CD14-positive monocyte (primary cell): ENCODE measurements at regions not wholly inside any gene's neighbourhood (a gene's known extent, or its start where the extent isn't known, plus 50 kb on each side); places are given as distances from the start of the nearest gene placed in this dataset.

ENCODE experiments used
- DNase-seq, 3 donors: peaks; one replicate each; pipeline ENCODE4 v3.0.0-alpha.2; 2011 to 2022
- H2AFZ ChIP-seq: 2 replicates; pipeline ENCODE4 v1.6.0; 2012; ENCODE audit warnings: mild to moderate bottlenecking, low read depth, low read length, inconsistent platforms; ENCODE audit not compliant: insufficient read depth, poor library complexity, severe bottlenecking
- H3K27ac ChIP-seq, 2 donors: 1 replicate in 1 of 2; 2 replicates in 1 of 2; pipeline ENCODE4 v1.5.1; 2012 to 2013; ENCODE audit warnings: low read length in 2 of 2, control low read depth in 1 of 2, inconsistent platforms in 1 of 2, low read depth in 1 of 2, mild to moderate bottlenecking in 1 of 2
- H3K27me3 ChIP-seq, 2 donors: one replicate each; pipeline versions ENCODE4 v1.6.0 to v1.6.1; 2011 to 2013; ENCODE audit warnings: low read length in 2 of 2; ENCODE audit not compliant: control insufficient read depth in 2 of 2, insufficient read depth in 2 of 2
- H3K36me3 ChIP-seq, 2 donors: replicated peaks in 1 of 2; 1 replicate in 1 of 2; 2 replicates in 1 of 2; pipeline versions ENCODE4 v1.5.1 to v1.6.1; 2012 to 2013; ENCODE audit warnings: low read length in 2 of 2, control low read depth in 1 of 2, inconsistent platforms in 1 of 2, mild to moderate bottlenecking in 1 of 2; ENCODE audit not compliant: insufficient read depth in 2 of 2, control insufficient read depth in 1 of 2
- H3K4me1 ChIP-seq, 2 donors: 1 replicate in 1 of 2; 2 replicates in 1 of 2; pipeline versions ENCODE4 v1.5.1 to v1.6.1; 2012 to 2013; ENCODE audit warnings: low read length in 2 of 2, control low read depth in 1 of 2, inconsistent platforms in 1 of 2, mild to moderate bottlenecking in 1 of 2, moderate library complexity in 1 of 2; ENCODE audit not compliant: insufficient read depth in 2 of 2, control insufficient read depth in 1 of 2
- H3K4me2 ChIP-seq: replicated peaks from 2 replicates; pipeline ENCODE3; 2012; ENCODE audit warnings: low read length, moderate library complexity, mild to moderate bottlenecking; ENCODE audit not compliant: poor library complexity, severe bottlenecking; ENCODE audit errors: extremely low read depth
- H3K4me3 ChIP-seq, 3 experiments: fragments of 200-600 bp in 1 of 3; sonication (generic) in 1 of 3; replicated peaks in 1 of 3; 1 replicate in 2 of 3; 2 replicates in 1 of 3; pipeline ENCODE4 v1.5.1; 2011 to 2013; ENCODE audit warnings: low read length in 3 of 3, mild to moderate bottlenecking in 3 of 3, control low read depth in 2 of 3, low read depth in 2 of 3, inconsistent platforms in 1 of 3, moderate library complexity in 1 of 3
- H3K79me2 ChIP-seq: 2 replicates; pipeline ENCODE4 v1.6.0; 2012; ENCODE audit warnings: mild to moderate bottlenecking, control low read depth, inconsistent platforms, low read length, moderate library complexity; ENCODE audit not compliant: insufficient read depth
- H3K9ac ChIP-seq: 2 replicates; pipeline ENCODE4 v1.6.0; 2017; ENCODE audit warnings: low read length, mild to moderate bottlenecking; ENCODE audit not compliant: insufficient read depth, poor library complexity, severe bottlenecking
- H3K9me3 ChIP-seq, 2 donors: replicated peaks in 1 of 2; 1 replicate in 1 of 2; 2 replicates in 1 of 2; pipeline versions ENCODE4 v1.5.1 to v1.6.1; 2012 to 2013; ENCODE audit warnings: low read length in 2 of 2, control low read depth in 1 of 2; ENCODE audit not compliant: control insufficient read depth in 1 of 2, insufficient read depth in 1 of 2
- H4K20me1 ChIP-seq: 2 replicates; pipeline ENCODE4 v1.6.0; 2012; ENCODE audit warnings: mild to moderate bottlenecking, low read length, control low read depth, moderate library complexity; ENCODE audit not compliant: insufficient read depth
- H3K27ac Mint-ChIP-seq, 7 donors: one replicate each; pipeline ENCODE4 v1.8.0; 2020; ENCODE audit warnings: mild to moderate bottlenecking in 7 of 7, mixed read lengths in 7 of 7, moderate library complexity in 6 of 7, inconsistent platforms in 2 of 7
- H3K27me3 Mint-ChIP-seq, 3 donors: one replicate each; pipeline ENCODE4 v1.8.0; 2021 to 2022; ENCODE audit warnings: low read depth in 3 of 3, mild to moderate bottlenecking in 3 of 3, mixed read lengths in 3 of 3, moderate library complexity in 3 of 3, inconsistent platforms in 1 of 3
- H3K36me3 Mint-ChIP-seq, 2 donors: one replicate each; pipeline ENCODE4 v1.8.0; 2020; ENCODE audit warnings: mixed read lengths in 2 of 2, inconsistent platforms in 1 of 2, mild to moderate bottlenecking in 1 of 2
- H3K4me1 Mint-ChIP-seq: one replicate; pipeline ENCODE4 v1.8.0; 2020; ENCODE audit warnings: mild to moderate bottlenecking, mixed read lengths
- H3K4me3 Mint-ChIP-seq, 2 donors: one replicate each; pipeline ENCODE4 v1.8.0; 2020; ENCODE audit warnings: mild to moderate bottlenecking in 2 of 2, mixed read lengths in 2 of 2, moderate library complexity in 1 of 2
- H3K9me3 Mint-ChIP-seq, 7 donors: one replicate each; pipeline ENCODE4 v1.8.0; 2020 to 2022; ENCODE audit warnings: mixed read lengths in 7 of 7, mild to moderate bottlenecking in 6 of 7, moderate library complexity in 6 of 7, inconsistent platforms in 2 of 7
- CTCF ChIP-seq: fragments of 200-600 bp; IDR thresholded peaks from one replicate; pipeline ENCODE4 v1.8.0; 2022; ENCODE audit warnings: antibody characterized with exemption, mild to moderate bottlenecking
- WGBS: methylation state at CpG from one replicate; pipeline ENCODE4 v1.1.5; 2013; ENCODE audit warnings: missing lambda C conversion rate; ENCODE audit not compliant: insufficient coverage; 5-methylcytosine and 5-hydroxymethylcytosine counted together
- intact Hi-C, 2 donors: fragments of 100-400 bp; cut with micrococcal nuclease; formaldehyde crosslinking; loops; one replicate each; pipeline versions ENCODE4 v1.15.0 to v1.15.1; 2023

DNA sequence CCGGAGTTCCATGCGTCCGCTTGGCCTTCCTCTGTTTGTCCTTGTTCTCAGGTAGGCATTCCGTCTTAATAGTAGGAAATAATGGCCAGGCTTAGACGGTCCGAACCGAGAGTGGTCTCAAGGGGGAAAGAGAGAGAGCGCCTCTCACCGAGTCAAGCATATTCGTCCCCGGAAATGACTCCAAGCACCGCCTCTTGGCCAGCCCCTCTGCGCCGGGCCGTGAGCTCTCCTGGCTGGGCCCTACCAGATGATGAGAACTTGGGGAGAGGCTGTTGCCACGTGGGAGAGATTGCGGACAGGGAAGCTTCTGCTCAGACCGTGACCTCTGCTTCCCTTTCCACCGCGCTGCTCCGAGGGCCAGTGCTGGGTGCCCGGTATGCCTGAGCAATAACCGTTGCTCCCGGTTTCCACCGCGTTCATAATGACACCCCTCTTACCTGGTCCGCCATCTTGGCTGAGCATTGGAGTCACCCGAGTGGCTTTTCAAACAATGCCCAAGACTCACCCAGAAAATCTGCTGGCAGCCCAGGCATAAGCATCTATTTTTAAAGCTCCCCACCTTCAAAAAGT is 251.1 kb upstream of the SHH start:
- TF ChIP-seq CTCF: no peak
- H3K9me3 Mint-ChIP-seq: peaks cover 5 to 26% (median 16%) of the 10 kb centered on the region in 7 donors
- Histone ChIP-seq H4K20me1 (no peaks in the 10 kb centered on the region), H2AFZ (no peak overlapping the region), H3K27me3 (no peaks in the 10 kb centered on the region), H3K4me2 (no peak overlapping the region), H3K36me3 (no peaks in the 10 kb centered on the region), H3K9ac (no peak overlapping the region), H3K79me2 (no peaks in the 10 kb centered on the region), H3K4me1 (no peaks in the 10 kb centered on the region), H3K4me3 (no peak overlapping the region), H3K27ac (no peak overlapping the region), H3K9me3 (peaks cover 13 to 18% of the 10 kb centered on the region in 2 donors)
- intact Hi-C loops: no loop called here
- H3K4me3 Mint-ChIP-seq: no peak overlapping the region
- WGBS: 96% methylated on average over 28 of the region's 28 CpGs
- no peaks in the 10 kb centered on the region for H3K36me3 Mint-ChIP-seq
- no peaks in the 10 kb centered on the region for H3K4me1 Mint-ChIP-seq
- DNase-seq: no peak
- no peaks in the 10 kb centered on the region for H3K27me3 Mint-ChIP-seq
- H3K27ac Mint-ChIP-seq: no peak overlapping the region

- no peak overlapping the region for H3K9ac ChIP-seq
- H3K4me2 ChIP-seq: no peak overlapping the region
- no peaks in the 10 kb centered on the region for H3K27me3 ChIP-seq
- H2AFZ ChIP-seq: no peak overlapping the region
- no peak overlapping the region for H3K27ac ChIP-seq
- Mint-ChIP-seq H3K27me3 (no peaks in the 10 kb centered on the region), H3K4me1 (no peaks in the 10 kb centered on the region), H3K27ac (no peak overlapping the region), H3K4me3 (no peak overlapping the region), H3K36me3 (no peaks in the 10 kb centered on the region), H3K9me3 (peaks cover 5 to 26% (median 16%) of the 10 kb centered on the region in 7 donors)
- H3K9me3 ChIP-seq: peaks cover 13 to 18% of the 10 kb centered on the region in 2 donors
- no peaks in the 10 kb centered on the region for H4K20me1 ChIP-seq
- no peak for DNase-seq
- no peak for TF ChIP-seq CTCF
- intact Hi-C loops: no loop called here
- H3K4me1 ChIP-seq: no peaks in the 10 kb centered on the region
- H3K4me3 ChIP-seq: no peak overlapping the region
- H3K79me2 ChIP-seq: no peaks in the 10 kb centered on the region
- H3K36me3 ChIP-seq: no peaks in the 10 kb centered on the region
- WGBS: 93% methylated on average over 5 of the region's 9 CpGs
Observed at GRCh38 chr7:156062286-156062685, 250.0 kb upstream of the SHH start.
